ENCODE measurements at regions not wholly inside any gene's neighbourhood (a gene's known extent, or its start where the extent isn't known, plus 50 kb on each side); places are given as distances from the start of the nearest gene placed in this dataset.

DNA sequence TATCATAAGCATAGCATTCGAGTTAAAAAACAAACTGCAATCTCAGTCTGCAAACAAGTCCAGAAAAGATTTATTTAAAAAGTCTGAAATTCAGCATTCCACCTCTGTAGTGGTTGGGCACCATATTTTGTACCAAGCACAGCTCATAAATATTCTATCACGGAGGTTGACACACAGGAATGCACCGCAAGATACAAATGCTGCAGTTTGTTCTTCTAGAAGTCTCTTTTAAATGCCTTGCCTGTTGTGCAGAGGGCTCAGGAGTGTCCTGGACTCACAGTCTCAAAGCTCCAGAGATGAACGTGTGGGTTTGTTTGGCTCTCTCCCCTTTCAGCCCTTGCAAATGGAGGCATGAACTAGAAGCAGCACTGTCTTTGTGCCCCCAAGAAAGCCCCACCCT is 212.4 kb upstream of the USP24 start:
- Histone ChIP-seq H3K4me1 (ENCODE audit: insufficient read depth, low read length, poor library complexity, severe bottlenecking) (no peaks in the 10 kb centered on the region), H3K9me2 (ENCODE audit: insufficient read depth, low read length) (no peaks in the 10 kb centered on the region), H4K20me1 (ENCODE audit: insufficient read depth, low read length) (no peaks in the 10 kb centered on the region), H3K9me3 (ENCODE audit: low read length) (no peaks in the 10 kb centered on the region), H3K36me3 (ENCODE audit: insufficient read depth, low read length) (no peaks in the 10 kb centered on the region), H2AFZ (ENCODE audit: low read length) (no peak overlapping the region), H3K4me3 (ENCODE audit: low read depth, low read length, poor library complexity, severe bottlenecking) (no peak overlapping the region), H3K27ac (ENCODE audit: low read depth, low read length, poor library complexity, severe bottlenecking) (no peak overlapping the region), H3K4me2 (ENCODE audit: low read length) (no peak overlapping the region), H3K79me2 (ENCODE audit: insufficient read depth, low read depth, low read length) (no peaks in the 10 kb centered on the region)
- intact Hi-C loops (cut with micrococcal nuclease; ENCODE audit: unreplicated experiment): no loop called here
- BruUV-seq (replicated peaks): no TSS peak
- ChIA-PET CTCF (ENCODE audit: unreplicated experiment) (no interaction called here), POLR2A (no interaction called here)
- no peak for DNase-seq (ENCODE audit: low spot score)
- no peak for TF ChIP-seq EZH2phosphoT487 (IDR thresholded peaks at IDR 0.05; ENCODE audit: borderline replicate concordance, low read depth, low read length)
- TF ChIP-seq, protein P1, sequence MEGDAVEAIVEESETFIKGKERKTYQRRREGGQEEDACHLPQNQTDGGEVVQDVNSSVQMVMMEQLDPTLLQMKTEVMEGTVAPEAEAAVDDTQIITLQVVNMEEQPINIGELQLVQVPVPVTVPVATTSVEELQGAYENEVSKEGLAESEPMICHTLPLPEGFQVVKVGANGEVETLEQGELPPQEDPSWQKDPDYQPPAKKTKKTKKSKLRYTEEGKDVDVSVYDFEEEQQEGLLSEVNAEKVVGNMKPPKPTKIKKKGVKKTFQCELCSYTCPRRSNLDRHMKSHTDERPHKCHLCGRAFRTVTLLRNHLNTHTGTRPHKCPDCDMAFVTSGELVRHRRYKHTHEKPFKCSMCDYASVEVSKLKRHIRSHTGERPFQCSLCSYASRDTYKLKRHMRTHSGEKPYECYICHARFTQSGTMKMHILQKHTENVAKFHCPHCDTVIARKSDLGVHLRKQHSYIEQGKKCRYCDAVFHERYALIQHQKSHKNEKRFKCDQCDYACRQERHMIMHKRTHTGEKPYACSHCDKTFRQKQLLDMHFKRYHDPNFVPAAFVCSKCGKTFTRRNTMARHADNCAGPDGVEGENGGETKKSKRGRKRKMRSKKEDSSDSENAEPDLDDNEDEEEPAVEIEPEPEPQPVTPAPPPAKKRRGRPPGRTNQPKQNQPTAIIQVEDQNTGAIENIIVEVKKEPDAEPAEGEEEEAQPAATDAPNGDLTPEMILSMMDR (conservative IDR thresholded peaks at IDR 0.05; ENCODE audit: low read length): no peak

DNA sequence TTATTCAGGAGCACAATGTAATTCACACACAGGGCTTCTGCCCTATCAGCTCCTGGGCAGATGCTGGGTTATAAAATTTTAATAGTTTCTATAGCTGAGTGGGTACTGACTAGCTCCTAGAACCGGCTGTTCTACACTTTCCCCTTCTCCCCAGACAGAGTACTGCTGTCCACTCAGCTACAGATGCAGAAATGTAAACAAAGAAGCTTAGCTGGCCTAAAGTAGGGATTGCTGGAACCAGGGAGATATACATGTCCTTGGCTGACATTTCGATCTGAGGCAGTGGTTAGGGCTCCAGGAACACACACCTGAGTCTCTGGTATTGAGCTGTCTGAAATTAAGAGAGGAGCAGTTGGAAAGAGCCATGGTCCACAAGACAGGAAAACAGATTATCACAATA is 211.5 kb upstream of the USP24 start:
- TF ChIP-seq EZH2phosphoT487 (IDR thresholded peaks at IDR 0.05; ENCODE audit: borderline replicate concordance, low read depth, low read length): no peak
- TF ChIP-seq, protein P1 (conservative IDR thresholded peaks at IDR 0.05; ENCODE audit: low read length): no peak
- no peak overlapping the region for H3K4me2 ChIP-seq (ENCODE audit: low read length)
- H3K36me3 ChIP-seq (ENCODE audit: insufficient read depth, low read length): no peaks in the 10 kb centered on the region
- intact Hi-C loops (cut with micrococcal nuclease; ENCODE audit: unreplicated experiment): no loop called here
- ChIA-PET POLR2A (interaction anchor here (0.6 to 0.7 kb wide), 2 partner anchors 14 to 551 kb away, joined by 3 to 4 read pairs; no protein-coding TSS in a partner anchor), CTCF (ENCODE audit: unreplicated experiment) (no interaction called here)
- no peaks in the 10 kb centered on the region for H3K4me1 ChIP-seq (ENCODE audit: insufficient read depth, low read length, poor library complexity, severe bottlenecking)
- no peak overlapping the region for H2AFZ ChIP-seq (ENCODE audit: low read length)
- no peak overlapping the region for H3K27ac ChIP-seq (ENCODE audit: low read depth, low read length, poor library complexity, severe bottlenecking)
- no peaks in the 10 kb centered on the region for H3K9me2 ChIP-seq (ENCODE audit: insufficient read depth, low read length)
- no peaks in the 10 kb centered on the region for H3K9me3 ChIP-seq (ENCODE audit: low read length)
- no peaks in the 10 kb centered on the region for H3K79me2 ChIP-seq (ENCODE audit: insufficient read depth, low read depth, low read length)
- H4K20me1 ChIP-seq (ENCODE audit: insufficient read depth, low read length): no peaks in the 10 kb centered on the region
- H3K4me3 ChIP-seq (ENCODE audit: low read depth, low read length, poor library complexity, severe bottlenecking): no peak overlapping the region
- no peak for DNase-seq (ENCODE audit: low spot score)
- no TSS peak for BruUV-seq (replicated peaks)

DNA sequence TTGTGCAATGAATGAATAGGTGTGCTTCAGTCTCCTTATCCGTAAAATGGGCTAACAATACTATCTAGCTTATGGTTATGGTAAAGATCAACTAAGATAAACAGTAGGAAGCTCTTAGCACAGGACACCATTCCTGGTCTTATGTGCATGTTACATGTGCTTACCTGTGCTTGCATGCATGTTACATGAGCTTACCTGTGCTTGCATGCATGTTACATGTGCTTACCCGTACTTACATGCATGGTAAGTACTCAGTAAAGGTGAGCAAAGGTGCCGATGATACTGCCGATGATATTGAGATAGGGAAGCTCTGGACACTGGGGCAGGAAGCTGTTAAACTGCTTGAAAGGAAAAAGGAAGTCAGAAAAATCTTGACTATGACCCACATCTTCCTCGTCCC is 211.0 kb upstream of the USP24 start:
- Histone ChIP-seq H3K27ac (ENCODE audit: low read depth, low read length, poor library complexity, severe bottlenecking) (no peak overlapping the region), H3K9me2 (ENCODE audit: insufficient read depth, low read length) (no peaks in the 10 kb centered on the region), H3K4me1 (ENCODE audit: insufficient read depth, low read length, poor library complexity, severe bottlenecking) (no peaks in the 10 kb centered on the region), H3K4me2 (ENCODE audit: low read length) (no peak overlapping the region), H3K36me3 (ENCODE audit: insufficient read depth, low read length) (no peaks in the 10 kb centered on the region), H4K20me1 (ENCODE audit: insufficient read depth, low read length) (no peaks in the 10 kb centered on the region), H3K9me3 (ENCODE audit: low read length) (no peaks in the 10 kb centered on the region), H3K4me3 (ENCODE audit: low read depth, low read length, poor library complexity, severe bottlenecking) (no peak overlapping the region), H3K79me2 (ENCODE audit: insufficient read depth, low read depth, low read length) (no peaks in the 10 kb centered on the region), H2AFZ (ENCODE audit: low read length) (no peak overlapping the region)
- CTCF ChIA-PET (ENCODE audit: unreplicated experiment): no interaction called here
- POLR2A ChIA-PET: interaction anchor here (0.6 kb wide), 1 partner anchor 15 kb away, joined by 4 read pairs; no protein-coding TSS in a partner anchor
- BruUV-seq (replicated peaks): no TSS peak
- intact Hi-C loops (cut with micrococcal nuclease; ENCODE audit: unreplicated experiment): no loop called here
- DNase-seq (ENCODE audit: low spot score): no peak
- no peak for TF ChIP-seq EZH2phosphoT487 (IDR thresholded peaks at IDR 0.05; ENCODE audit: borderline replicate concordance, low read depth, low read length)
- TF ChIP-seq, protein P1 (conservative IDR thresholded peaks at IDR 0.05; ENCODE audit: low read length): no peak
